ENCODE measurements at regions not wholly inside any gene's neighbourhood (a gene's known extent, or its start where the extent isn't known, plus 50 kb on each side); places are given as distances from the start of the nearest gene placed in this dataset.

GRCh38 chr21:17869115-17869514, 50.0 kb upstream of the C21orf91 start:
- DNase-seq = no peak
